ENCODE measurements at regions not wholly inside any gene's neighbourhood (a gene's known extent, or its start where the extent isn't known, plus 50 kb on each side); places are given as distances from the start of the nearest gene placed in this dataset.

GRCh38 chr4:181784881-181785280, 458.3 kb upstream of the TENM3 start:
- TF ChIP-seq CTCF (IDR thresholded peaks at IDR 0.05; ENCODE audit: low read length) (no peak), EZH2 (optimal IDR thresholded peaks at IDR 0.05; ENCODE audit: low read depth, low read length) (no peak)

Data from MM.1S (cell line).